Left ventricle myocardium inferior (tissue), 1 donor: ENCODE measurements at regions not wholly inside any gene's neighbourhood (a gene's known extent, or its start where the extent isn't known, plus 50 kb on each side); places are given as distances from the start of the nearest gene placed in this dataset.

Source experiments
- DNase-seq: peaks from one replicate; pipeline ENCODE4 v3.0.0-alpha.2; 2020
- H3K27ac ChIP-seq: fragments of 200-600 bp; replicated peaks from 2 replicates; pipeline ENCODE4 v1.8.0; 2021
- H3K27me3 ChIP-seq: fragments of 200-600 bp; 2 replicates; pipeline ENCODE4 v1.8.0; 2021; ENCODE audit warnings: low read depth
- H3K36me3 ChIP-seq: fragments of 200-600 bp; 2 replicates; pipeline ENCODE4 v1.8.0; 2021
- H3K4me1 ChIP-seq: fragments of 200-600 bp; 2 replicates; pipeline ENCODE4 v1.8.0; 2021
- H3K4me3 ChIP-seq: fragments of 200-600 bp; 2 replicates; pipeline ENCODE4 v1.8.0; 2021; ENCODE audit warnings: mild to moderate bottlenecking, moderate library complexity
- H3K9me3 ChIP-seq: fragments of 200-600 bp; replicated peaks from 2 replicates; pipeline ENCODE4 v1.8.0; 2021
- CTCF ChIP-seq: fragments of 200-600 bp; IDR thresholded peaks from 2 replicates; pipeline ENCODE4 v1.8.0; 2021; ENCODE audit warnings: antibody characterized with exemption, mild to moderate bottlenecking, borderline replicate concordance
- intact Hi-C: fragments of 100-400 bp; cut with micrococcal nuclease; formaldehyde crosslinking; loops from one replicate; pipeline ENCODE4 v1.11.0; 2022
- donor health status: DM: no; HTN: yes; CAD: no; lungs with severe emphysema.

- no peak for TF ChIP-seq CTCF
- intact Hi-C loops = no loop called here
- H3K36me3 ChIP-seq = no peaks in the 10 kb centered on the region
- peaks cover 15% of the 10 kb centered on the region for H3K9me3 ChIP-seq
- no peak for DNase-seq
- no peak overlapping the region for H3K4me3 ChIP-seq
- H3K4me1 ChIP-seq = peaks cover 16% of the 10 kb centered on the region
- H3K27ac ChIP-seq = no peak overlapping the region
- no peaks in the 10 kb centered on the region for H3K27me3 ChIP-seq
These were observed 78.9 kb upstream of the RESF1 start for GRCh38 chr12:31880340-31880739.

- Histone ChIP-seq H3K36me3 (no peaks in the 10 kb centered on the region), H3K4me3 (no peak overlapping the region), H3K9me3 (peaks cover 12% of the 10 kb centered on the region), H3K4me1 (peaks cover 26% of the 10 kb centered on the region), H3K27ac (peak overlapping the region; percentile 0), H3K27me3 (no peaks in the 10 kb centered on the region)
- no peak for TF ChIP-seq CTCF
- DNase-seq = no peak
- intact Hi-C loops = no loop called here
These were observed 81.3 kb upstream of the RESF1 start for GRCh38 chr12:31877884-31878283.

- TF ChIP-seq CTCF = no peak
- intact Hi-C loops = no loop called here
- Histone ChIP-seq H3K27ac (peak overlapping the region; percentile 84), H3K9me3 (peaks cover 9% of the 10 kb centered on the region), H3K36me3 (no peaks in the 10 kb centered on the region), H3K27me3 (no peaks in the 10 kb centered on the region), H3K4me1 (peaks cover 26% of the 10 kb centered on the region), H3K4me3 (no peak overlapping the region)
- peak; percentile 16 for DNase-seq
These were observed 82.4 kb upstream of the RESF1 start for GRCh38 chr12:31876568-31877424.

GRCh38 chr12:31875609-31875964, 83.6 kb upstream of the RESF1 start:
- peak overlapping the region; percentile 84 for H3K27ac ChIP-seq
- H3K4me3 ChIP-seq = no peak overlapping the region
- peaks cover 9% of the 10 kb centered on the region for H3K9me3 ChIP-seq
- H3K27me3 ChIP-seq = no peaks in the 10 kb centered on the region
- H3K4me1 ChIP-seq = peaks cover 26% of the 10 kb centered on the region
- intact Hi-C loops = no loop called here
- no peak for TF ChIP-seq CTCF
- H3K36me3 ChIP-seq = no peaks in the 10 kb centered on the region
- no peak for DNase-seq

- Histone ChIP-seq H3K9me3 (peaks cover 9% of the 10 kb centered on the region), H3K4me1 (peaks cover 23% of the 10 kb centered on the region), H3K4me3 (no peak overlapping the region), H3K27ac (peak overlapping the region; percentile 84), H3K36me3 (no peaks in the 10 kb centered on the region), H3K27me3 (no peaks in the 10 kb centered on the region)
- no peak for TF ChIP-seq CTCF
- peak; percentile 55 for DNase-seq
- intact Hi-C loops = no loop called here
These were observed 84.1 kb upstream of the RESF1 start for GRCh38 chr12:31874961-31875608.
